ENCODE measurements at regions not wholly inside any gene's neighbourhood (a gene's known extent, or its start where the extent isn't known, plus 50 kb on each side); places are given as distances from the start of the nearest gene placed in this dataset.

- no peaks in the 10 kb centered on the region for H3K9me3 ChIP-seq (ENCODE audit: low read depth, low read length)
- H3K27me3 ChIP-seq (ENCODE audit: insufficient read depth, low read length), result no peaks in the 10 kb centered on the region
- H3K4me1 ChIP-seq (ENCODE audit: insufficient read depth, low read length), result no peaks in the 10 kb centered on the region
- no peak overlapping the region for H3K4me3 ChIP-seq (ENCODE audit: low read length)
These were observed 249.8 kb upstream of the ZNF608 start for GRCh38 chr5:124996023-124996763.

- H3K27me3 ChIP-seq (ENCODE audit: insufficient read depth, low read length), result no peaks in the 10 kb centered on the region
- H3K4me3 ChIP-seq (ENCODE audit: low read length), result no peak overlapping the region
- no peaks in the 10 kb centered on the region for H3K9me3 ChIP-seq (ENCODE audit: low read depth, low read length)
- no peaks in the 10 kb centered on the region for H3K4me1 ChIP-seq (ENCODE audit: insufficient read depth, low read length)
These were observed 250.3 kb upstream of the ZNF608 start for GRCh38 chr5:124996764-124997077.

GRCh38 chr5:124997186-124997893, 250.9 kb upstream of the ZNF608 start:
- H3K4me3 ChIP-seq (ENCODE audit: low read length), result no peak overlapping the region
- no peaks in the 10 kb centered on the region for H3K9me3 ChIP-seq (ENCODE audit: low read depth, low read length)
- H3K27me3 ChIP-seq (ENCODE audit: insufficient read depth, low read length), result no peaks in the 10 kb centered on the region
- no peaks in the 10 kb centered on the region for H3K4me1 ChIP-seq (ENCODE audit: insufficient read depth, low read length)

- no peak overlapping the region for H3K4me3 ChIP-seq (ENCODE audit: low read length)
- no peaks in the 10 kb centered on the region for H3K27me3 ChIP-seq (ENCODE audit: insufficient read depth, low read length)
- H3K9me3 ChIP-seq (ENCODE audit: low read depth, low read length), result no peaks in the 10 kb centered on the region
- H3K4me1 ChIP-seq (ENCODE audit: insufficient read depth, low read length), result no peaks in the 10 kb centered on the region
These were observed 252.1 kb upstream of the ZNF608 start for GRCh38 chr5:124998520-124998919.

GRCh38 chr5:125002727-125003598, 256.5 kb upstream of the ZNF608 start:
- no peak overlapping the region for H3K4me3 ChIP-seq (ENCODE audit: low read length)

GRCh38 chr5:125004009-125004408, 257.6 kb upstream of the ZNF608 start:
- H3K4me3 ChIP-seq (ENCODE audit: low read length), result no peak overlapping the region
- H3K4me1 ChIP-seq (ENCODE audit: insufficient read depth, low read length), result no peaks in the 10 kb centered on the region

More at GRCh38 chr5:125002727-125003598, 256.5 kb upstream of the ZNF608 start:
- no peaks in the 10 kb centered on the region for H3K4me1 ChIP-seq (ENCODE audit: insufficient read depth, low read length)
- no peaks in the 10 kb centered on the region for H3K27me3 ChIP-seq (ENCODE audit: insufficient read depth, low read length)
- no peaks in the 10 kb centered on the region for H3K9me3 ChIP-seq (ENCODE audit: low read depth, low read length)

GRCh38 chr5:125005266-125005665, 258.8 kb upstream of the ZNF608 start:
- Histone ChIP-seq H3K4me3 (ENCODE audit: low read length) (no peak overlapping the region), H3K9me3 (ENCODE audit: low read depth, low read length) (no peaks in the 10 kb centered on the region), H3K27me3 (ENCODE audit: insufficient read depth, low read length) (no peaks in the 10 kb centered on the region), H3K4me1 (ENCODE audit: insufficient read depth, low read length) (no peaks in the 10 kb centered on the region)

More at GRCh38 chr5:125004009-125004408, 257.6 kb upstream of the ZNF608 start:
- H3K27me3 ChIP-seq (ENCODE audit: insufficient read depth, low read length), result no peaks in the 10 kb centered on the region
- H3K9me3 ChIP-seq (ENCODE audit: low read depth, low read length), result no peaks in the 10 kb centered on the region

GRCh38 chr5:125006011-125006685, 259.7 kb upstream of the ZNF608 start:
- no peaks in the 10 kb centered on the region for H3K4me1 ChIP-seq (ENCODE audit: insufficient read depth, low read length)
- no peaks in the 10 kb centered on the region for H3K27me3 ChIP-seq (ENCODE audit: insufficient read depth, low read length)
- no peak overlapping the region for H3K4me3 ChIP-seq (ENCODE audit: low read length)
- H3K9me3 ChIP-seq (ENCODE audit: low read depth, low read length), result no peaks in the 10 kb centered on the region

GRCh38 chr5:125010356-125010755, 263.9 kb upstream of the ZNF608 start:
- Histone ChIP-seq H3K4me1 (ENCODE audit: insufficient read depth, low read length) (no peaks in the 10 kb centered on the region), H3K9me3 (ENCODE audit: low read depth, low read length) (no peaks in the 10 kb centered on the region), H3K4me3 (ENCODE audit: low read length) (no peak overlapping the region)

GRCh38 chr5:125011014-125011413, 264.6 kb upstream of the ZNF608 start:
- Histone ChIP-seq H3K27me3 (ENCODE audit: insufficient read depth, low read length) (no peaks in the 10 kb centered on the region), H3K4me3 (ENCODE audit: low read length) (no peak overlapping the region), H3K4me1 (ENCODE audit: insufficient read depth, low read length) (no peaks in the 10 kb centered on the region)

More at GRCh38 chr5:125010356-125010755, 263.9 kb upstream of the ZNF608 start:
- no peaks in the 10 kb centered on the region for H3K27me3 ChIP-seq (ENCODE audit: insufficient read depth, low read length)

GRCh38 chr5:125011419-125011818, 265.0 kb upstream of the ZNF608 start:
- Histone ChIP-seq H3K4me1 (ENCODE audit: insufficient read depth, low read length) (no peaks in the 10 kb centered on the region), H3K27me3 (ENCODE audit: insufficient read depth, low read length) (no peaks in the 10 kb centered on the region), H3K4me3 (ENCODE audit: low read length) (no peak overlapping the region), H3K9me3 (ENCODE audit: low read depth, low read length) (no peaks in the 10 kb centered on the region)

More at GRCh38 chr5:125011014-125011413, 264.6 kb upstream of the ZNF608 start:
- H3K9me3 ChIP-seq (ENCODE audit: low read depth, low read length), result no peaks in the 10 kb centered on the region

- H3K9me3 ChIP-seq (ENCODE audit: low read depth, low read length), result no peaks in the 10 kb centered on the region
- no peaks in the 10 kb centered on the region for H3K4me1 ChIP-seq (ENCODE audit: insufficient read depth, low read length)
- no peaks in the 10 kb centered on the region for H3K27me3 ChIP-seq (ENCODE audit: insufficient read depth, low read length)
- H3K4me3 ChIP-seq (ENCODE audit: low read length), result no peak overlapping the region
These were observed 265.5 kb upstream of the ZNF608 start for GRCh38 chr5:125011947-125012346.

GRCh38 chr5:125012727-125013451, 266.4 kb upstream of the ZNF608 start:
- Histone ChIP-seq H3K9me3 (ENCODE audit: low read depth, low read length) (no peaks in the 10 kb centered on the region), H3K4me3 (ENCODE audit: low read length) (no peak overlapping the region), H3K4me1 (ENCODE audit: insufficient read depth, low read length) (no peaks in the 10 kb centered on the region), H3K27me3 (ENCODE audit: insufficient read depth, low read length) (no peaks in the 10 kb centered on the region)

- Histone ChIP-seq H3K4me1 (ENCODE audit: insufficient read depth, low read length) (no peaks in the 10 kb centered on the region), H3K4me3 (ENCODE audit: low read length) (no peak overlapping the region), H3K9me3 (ENCODE audit: low read depth, low read length) (no peaks in the 10 kb centered on the region), H3K27me3 (ENCODE audit: insufficient read depth, low read length) (no peaks in the 10 kb centered on the region)
These were observed 267.8 kb upstream of the ZNF608 start for GRCh38 chr5:125014202-125014601.

Measured in mononuclear cell (primary cell).